ENCODE measurements at regions not wholly inside any gene's neighbourhood (a gene's known extent, or its start where the extent isn't known, plus 50 kb on each side); places are given as distances from the start of the nearest gene placed in this dataset.

DNA sequence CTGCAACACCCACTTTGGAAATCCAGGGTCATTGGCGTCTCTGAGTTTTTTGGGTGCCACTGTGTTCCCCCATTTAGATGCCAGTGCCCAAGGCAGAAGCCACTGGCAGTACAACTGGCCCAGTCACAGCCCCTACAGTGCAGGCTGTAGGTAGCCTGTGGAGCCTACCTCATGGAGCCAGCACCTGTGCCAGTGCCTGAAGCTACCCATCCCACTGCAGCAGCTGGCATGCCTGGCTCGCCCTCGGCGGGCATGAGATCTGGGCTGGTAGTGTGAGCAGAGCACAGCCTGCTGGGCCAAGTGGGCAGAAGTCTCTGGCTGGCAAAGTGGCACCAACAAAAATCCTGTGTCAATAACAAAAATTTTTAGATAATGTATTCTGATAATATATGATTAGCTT lies 1111.4 kb upstream of the NXPH2 start:
- TF ChIP-seq, protein P1, sequence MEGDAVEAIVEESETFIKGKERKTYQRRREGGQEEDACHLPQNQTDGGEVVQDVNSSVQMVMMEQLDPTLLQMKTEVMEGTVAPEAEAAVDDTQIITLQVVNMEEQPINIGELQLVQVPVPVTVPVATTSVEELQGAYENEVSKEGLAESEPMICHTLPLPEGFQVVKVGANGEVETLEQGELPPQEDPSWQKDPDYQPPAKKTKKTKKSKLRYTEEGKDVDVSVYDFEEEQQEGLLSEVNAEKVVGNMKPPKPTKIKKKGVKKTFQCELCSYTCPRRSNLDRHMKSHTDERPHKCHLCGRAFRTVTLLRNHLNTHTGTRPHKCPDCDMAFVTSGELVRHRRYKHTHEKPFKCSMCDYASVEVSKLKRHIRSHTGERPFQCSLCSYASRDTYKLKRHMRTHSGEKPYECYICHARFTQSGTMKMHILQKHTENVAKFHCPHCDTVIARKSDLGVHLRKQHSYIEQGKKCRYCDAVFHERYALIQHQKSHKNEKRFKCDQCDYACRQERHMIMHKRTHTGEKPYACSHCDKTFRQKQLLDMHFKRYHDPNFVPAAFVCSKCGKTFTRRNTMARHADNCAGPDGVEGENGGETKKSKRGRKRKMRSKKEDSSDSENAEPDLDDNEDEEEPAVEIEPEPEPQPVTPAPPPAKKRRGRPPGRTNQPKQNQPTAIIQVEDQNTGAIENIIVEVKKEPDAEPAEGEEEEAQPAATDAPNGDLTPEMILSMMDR (IDR thresholded peaks at IDR 0.05; ENCODE audit: insufficient read depth, low read length): no peak
- TF ChIP-seq, protein P2, sequence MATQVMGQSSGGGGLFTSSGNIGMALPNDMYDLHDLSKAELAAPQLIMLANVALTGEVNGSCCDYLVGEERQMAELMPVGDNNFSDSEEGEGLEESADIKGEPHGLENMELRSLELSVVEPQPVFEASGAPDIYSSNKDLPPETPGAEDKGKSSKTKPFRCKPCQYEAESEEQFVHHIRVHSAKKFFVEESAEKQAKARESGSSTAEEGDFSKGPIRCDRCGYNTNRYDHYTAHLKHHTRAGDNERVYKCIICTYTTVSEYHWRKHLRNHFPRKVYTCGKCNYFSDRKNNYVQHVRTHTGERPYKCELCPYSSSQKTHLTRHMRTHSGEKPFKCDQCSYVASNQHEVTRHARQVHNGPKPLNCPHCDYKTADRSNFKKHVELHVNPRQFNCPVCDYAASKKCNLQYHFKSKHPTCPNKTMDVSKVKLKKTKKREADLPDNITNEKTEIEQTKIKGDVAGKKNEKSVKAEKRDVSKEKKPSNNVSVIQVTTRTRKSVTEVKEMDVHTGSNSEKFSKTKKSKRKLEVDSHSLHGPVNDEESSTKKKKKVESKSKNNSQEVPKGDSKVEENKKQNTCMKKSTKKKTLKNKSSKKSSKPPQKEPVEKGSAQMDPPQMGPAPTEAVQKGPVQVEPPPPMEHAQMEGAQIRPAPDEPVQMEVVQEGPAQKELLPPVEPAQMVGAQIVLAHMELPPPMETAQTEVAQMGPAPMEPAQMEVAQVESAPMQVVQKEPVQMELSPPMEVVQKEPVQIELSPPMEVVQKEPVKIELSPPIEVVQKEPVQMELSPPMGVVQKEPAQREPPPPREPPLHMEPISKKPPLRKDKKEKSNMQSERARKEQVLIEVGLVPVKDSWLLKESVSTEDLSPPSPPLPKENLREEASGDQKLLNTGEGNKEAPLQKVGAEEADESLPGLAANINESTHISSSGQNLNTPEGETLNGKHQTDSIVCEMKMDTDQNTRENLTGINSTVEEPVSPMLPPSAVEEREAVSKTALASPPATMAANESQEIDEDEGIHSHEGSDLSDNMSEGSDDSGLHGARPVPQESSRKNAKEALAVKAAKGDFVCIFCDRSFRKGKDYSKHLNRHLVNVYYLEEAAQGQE (IDR thresholded peaks at IDR 0.05; ENCODE audit: insufficient replicate concordance, low read depth): no peak
- no peak for TF ChIP-seq POLR2AphosphoS5 (IDR thresholded peaks at IDR 0.05; ENCODE audit: low read depth)
- TF ChIP-seq SPI1 (IDR thresholded peaks at IDR 0.05; ENCODE audit: borderline replicate concordance, low read depth): no peak
- no peak for TF ChIP-seq GABPA (IDR thresholded peaks at IDR 0.05; ENCODE audit: low read depth)
